ENCODE measurements at regions not wholly inside any gene's neighbourhood (a gene's known extent, or its start where the extent isn't known, plus 50 kb on each side); places are given as distances from the start of the nearest gene placed in this dataset.

DNA sequence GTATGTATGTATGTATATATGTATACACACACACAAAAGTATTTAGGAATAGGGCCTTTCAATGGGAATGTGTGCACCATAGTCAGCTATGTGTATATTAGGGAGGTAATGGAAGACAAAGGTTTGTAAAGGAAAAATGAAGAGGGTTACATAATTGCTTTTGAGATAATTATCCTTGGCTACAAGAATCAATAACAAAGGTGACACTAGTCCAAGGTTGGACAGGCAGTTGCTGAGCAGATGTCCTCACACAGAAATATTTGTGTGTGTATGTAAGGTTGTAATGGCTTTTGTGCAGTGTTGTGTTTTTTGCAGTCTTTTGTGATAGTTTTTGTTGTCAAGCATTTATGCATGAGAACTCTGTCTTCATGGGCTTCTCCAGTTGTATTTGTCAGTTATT, 157.9 kb upstream of the MARCKS start:
- Histone ChIP-seq H3K4me1 (peaks cover 0 to 5% of the 10 kb centered on the region in 2 donors), H3K27ac (no peak overlapping the region), H3K27me3 (no peaks in the 10 kb centered on the region), H3K36me3 (no peaks in the 10 kb centered on the region), H3K9me3 (no peaks in the 10 kb centered on the region), H3K4me3 (no peak overlapping the region)
- TF ChIP-seq, protein P1, sequence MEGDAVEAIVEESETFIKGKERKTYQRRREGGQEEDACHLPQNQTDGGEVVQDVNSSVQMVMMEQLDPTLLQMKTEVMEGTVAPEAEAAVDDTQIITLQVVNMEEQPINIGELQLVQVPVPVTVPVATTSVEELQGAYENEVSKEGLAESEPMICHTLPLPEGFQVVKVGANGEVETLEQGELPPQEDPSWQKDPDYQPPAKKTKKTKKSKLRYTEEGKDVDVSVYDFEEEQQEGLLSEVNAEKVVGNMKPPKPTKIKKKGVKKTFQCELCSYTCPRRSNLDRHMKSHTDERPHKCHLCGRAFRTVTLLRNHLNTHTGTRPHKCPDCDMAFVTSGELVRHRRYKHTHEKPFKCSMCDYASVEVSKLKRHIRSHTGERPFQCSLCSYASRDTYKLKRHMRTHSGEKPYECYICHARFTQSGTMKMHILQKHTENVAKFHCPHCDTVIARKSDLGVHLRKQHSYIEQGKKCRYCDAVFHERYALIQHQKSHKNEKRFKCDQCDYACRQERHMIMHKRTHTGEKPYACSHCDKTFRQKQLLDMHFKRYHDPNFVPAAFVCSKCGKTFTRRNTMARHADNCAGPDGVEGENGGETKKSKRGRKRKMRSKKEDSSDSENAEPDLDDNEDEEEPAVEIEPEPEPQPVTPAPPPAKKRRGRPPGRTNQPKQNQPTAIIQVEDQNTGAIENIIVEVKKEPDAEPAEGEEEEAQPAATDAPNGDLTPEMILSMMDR (IDR thresholded peaks at IDR 0.05) = no peak
- no peak for DNase-seq (ENCODE audit: low spot score)

DNA sequence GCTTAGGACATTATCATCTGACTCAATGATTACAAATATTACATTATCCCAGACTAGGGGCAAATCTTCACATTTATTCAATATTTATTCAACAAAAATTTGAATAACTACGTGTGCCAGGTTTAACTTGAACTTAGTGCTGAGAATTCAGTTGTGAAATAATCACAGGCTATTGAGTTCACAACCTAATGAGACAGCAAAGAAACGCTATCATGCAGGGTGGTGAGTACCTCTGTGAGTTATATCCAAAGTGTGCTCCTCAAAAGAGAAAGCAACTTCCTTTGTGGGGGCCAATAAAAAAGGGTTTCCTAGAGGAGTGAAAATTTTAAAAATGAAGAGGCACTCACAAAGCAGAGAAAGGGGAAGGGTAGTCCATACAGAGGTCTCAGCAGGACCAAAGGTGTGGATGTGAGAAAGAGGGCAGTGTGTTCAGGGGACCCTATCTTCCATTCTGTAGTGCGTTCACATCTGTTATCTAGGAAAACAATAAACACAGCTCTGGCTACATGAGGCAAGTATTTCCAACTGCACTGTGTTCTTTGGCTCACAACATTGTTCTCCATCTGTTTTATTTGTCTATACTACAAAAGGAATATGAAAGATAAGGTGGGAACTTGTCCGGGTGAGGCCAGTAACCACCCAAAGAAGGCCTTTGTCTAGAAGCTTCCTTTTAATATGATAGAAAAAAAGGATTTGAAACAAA, 155.4 kb upstream of the MARCKS start:
- H3K4me1 ChIP-seq = peaks cover 0 to 5% of the 10 kb centered on the region in 2 donors
- H3K27me3 ChIP-seq = no peaks in the 10 kb centered on the region
- DNase-seq (ENCODE audit: low spot score) = no peak
- H3K27ac ChIP-seq = no peak overlapping the region
- no peaks in the 10 kb centered on the region for H3K36me3 ChIP-seq
- no peaks in the 10 kb centered on the region for H3K9me3 ChIP-seq
- H3K4me3 ChIP-seq = no peak overlapping the region
- TF ChIP-seq, protein P1 (IDR thresholded peaks at IDR 0.05) = no peak

DNA sequence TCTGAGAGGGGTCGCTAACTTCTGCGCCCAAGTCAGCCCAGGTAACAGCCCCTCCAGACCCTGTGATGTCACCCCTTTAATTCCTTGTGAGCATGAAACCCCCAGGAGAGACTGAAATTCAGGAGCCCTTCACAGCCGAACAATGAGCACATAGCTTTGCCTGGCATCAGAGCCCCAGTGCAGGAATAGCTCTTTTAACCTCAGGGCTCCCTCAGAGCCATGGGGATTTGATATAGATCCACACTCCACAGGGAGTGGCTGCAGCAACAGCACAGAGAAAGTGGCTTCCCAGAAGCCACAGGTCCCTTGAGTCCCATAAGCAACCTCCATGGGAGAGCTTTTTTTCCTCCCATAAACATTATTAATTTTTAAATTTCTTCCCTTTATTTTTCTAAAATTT, 150.0 kb upstream of the MARCKS start:
- TF ChIP-seq, protein P1 (IDR thresholded peaks at IDR 0.05) = no peak
- no peak overlapping the region for H3K4me3 ChIP-seq
- no peak for DNase-seq (ENCODE audit: low spot score)

DNA sequence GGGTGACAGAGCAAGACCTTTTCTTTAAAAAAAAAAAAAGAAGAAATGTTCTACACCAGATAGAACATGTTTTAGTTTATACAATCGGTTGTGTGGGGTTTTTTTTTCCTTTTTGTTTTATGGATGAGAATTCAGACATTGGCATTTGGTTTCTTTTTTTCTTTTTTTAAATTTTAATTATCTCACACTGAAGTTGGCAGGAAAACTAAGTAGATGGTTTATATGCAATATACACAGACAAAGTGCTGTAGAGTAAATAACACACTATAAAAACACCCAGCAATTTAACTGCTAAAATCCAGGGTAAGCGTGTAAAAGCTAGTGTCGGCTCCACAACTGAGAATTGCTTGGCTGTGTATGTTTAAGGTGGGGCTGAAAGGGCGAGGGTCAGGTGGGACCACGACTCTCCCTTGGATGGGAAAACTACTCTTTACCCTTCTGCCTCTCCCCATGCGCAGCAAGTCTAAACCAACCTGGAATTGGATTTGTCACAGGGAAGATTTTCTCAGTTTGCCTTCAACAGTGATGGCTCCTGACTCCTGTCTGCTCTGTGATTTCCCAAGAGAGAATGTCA, 147.1 kb upstream of the MARCKS start:
- Histone ChIP-seq H3K9me3 (no peaks in the 10 kb centered on the region), H3K27ac (no peak overlapping the region), H3K36me3 (no peaks in the 10 kb centered on the region), H3K4me1 (no peaks in the 10 kb centered on the region), H3K27me3 (no peaks in the 10 kb centered on the region), H3K4me3 (no peak overlapping the region)
- TF ChIP-seq, protein P1 (IDR thresholded peaks at IDR 0.05) = no peak
- DNase-seq (ENCODE audit: low spot score) = no peak

More for the DNA sequence above, 150.0 kb upstream of the MARCKS start:
- Histone ChIP-seq H3K9me3 (no peaks in the 10 kb centered on the region), H3K4me1 (no peaks in the 10 kb centered on the region), H3K36me3 (no peaks in the 10 kb centered on the region), H3K27me3 (no peaks in the 10 kb centered on the region), H3K27ac (no peak overlapping the region)

DNA sequence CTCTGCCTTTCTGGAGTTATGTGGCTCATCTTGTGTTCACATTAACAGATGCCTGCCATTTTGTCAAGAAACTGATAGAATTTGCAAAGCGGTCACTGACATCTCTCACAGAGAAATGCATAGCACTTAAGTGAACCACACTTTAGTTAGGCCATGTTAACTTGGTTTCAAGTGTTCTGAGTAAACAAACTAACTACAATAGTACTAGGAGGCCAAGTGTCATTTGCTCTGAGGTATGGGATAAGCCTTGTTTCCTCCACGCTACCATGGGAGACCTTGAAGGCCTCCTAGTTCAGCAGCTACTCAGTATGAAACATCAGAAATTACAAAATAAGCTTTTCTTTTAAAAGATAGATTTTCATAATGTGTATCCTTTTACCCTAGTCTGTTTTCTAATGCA, 143.5 kb upstream of the MARCKS start:
- TF ChIP-seq, protein P1 (IDR thresholded peaks at IDR 0.05) = no peak
- Histone ChIP-seq H3K4me1 (no peaks in the 10 kb centered on the region), H3K4me3 (no peak overlapping the region), H3K9me3 (no peaks in the 10 kb centered on the region), H3K27me3 (no peaks in the 10 kb centered on the region), H3K27ac (no peak overlapping the region), H3K36me3 (no peaks in the 10 kb centered on the region)
- DNase-seq (ENCODE audit: low spot score) = no peak

DNA sequence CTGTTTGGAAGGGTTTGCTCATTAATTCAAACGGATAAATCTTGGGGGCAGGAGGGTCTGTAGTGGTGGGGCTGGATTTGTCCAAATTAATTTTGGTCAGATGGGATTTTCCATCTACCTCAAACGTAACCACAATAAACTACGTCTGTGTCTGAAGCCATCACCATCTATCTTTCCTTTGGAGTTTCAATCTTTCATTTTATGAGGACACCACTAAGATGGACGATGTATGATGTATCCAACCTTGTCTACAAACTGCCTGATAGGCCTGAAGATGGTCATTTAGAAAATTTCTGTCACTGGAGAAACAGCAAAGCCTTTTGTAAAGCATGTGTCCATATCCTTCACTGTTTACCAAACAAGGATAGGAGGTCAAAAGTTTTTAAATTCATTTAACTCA, 138.6 kb upstream of the MARCKS start:
- no peak overlapping the region for H3K27ac ChIP-seq
- no peak overlapping the region for H3K4me3 ChIP-seq
- H3K9me3 ChIP-seq = no peaks in the 10 kb centered on the region
- TF ChIP-seq, protein P1 (IDR thresholded peaks at IDR 0.05) = no peak
- no peaks in the 10 kb centered on the region for H3K36me3 ChIP-seq
- no peaks in the 10 kb centered on the region for H3K27me3 ChIP-seq
- no peak for DNase-seq (ENCODE audit: low spot score)
- no peaks in the 10 kb centered on the region for H3K4me1 ChIP-seq
